Forelimb muscle (tissue), 1 donor: ENCODE measurements at regions not wholly inside any gene's neighbourhood (a gene's known extent, or its start where the extent isn't known, plus 50 kb on each side); places are given as distances from the start of the nearest gene placed in this dataset.

Experiments used
- DNase-seq: peaks from one replicate; pipeline ENCODE4 v3.0.0-alpha.2; 2013; ENCODE audit warnings: low read depth

DNA sequence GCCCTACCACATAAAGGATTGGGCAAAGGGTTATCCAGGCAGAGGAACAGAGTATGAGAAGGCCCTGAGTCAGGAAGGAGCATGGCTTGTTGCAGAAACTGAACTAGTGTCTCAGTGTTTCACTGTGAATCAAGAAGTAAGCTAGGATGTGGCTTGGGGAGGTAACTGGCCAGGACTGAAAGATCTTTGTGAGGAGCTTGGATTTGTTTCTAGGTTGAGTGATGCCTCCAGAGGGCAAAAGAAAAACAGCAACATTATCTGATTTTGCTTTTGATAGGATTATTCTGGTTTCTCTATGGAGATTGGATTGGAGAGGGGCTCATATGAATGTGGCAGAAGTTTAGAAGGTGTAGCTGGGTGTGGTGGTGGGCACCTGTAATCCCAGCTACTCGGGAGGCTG is 137.9 kb upstream of the HDAC9 start:
- DNase-seq: no peak

- DNase-seq: no peak
These were observed 133.8 kb upstream of the HDAC9 start for GRCh38 chr7:18361756-18362155.

DNA sequence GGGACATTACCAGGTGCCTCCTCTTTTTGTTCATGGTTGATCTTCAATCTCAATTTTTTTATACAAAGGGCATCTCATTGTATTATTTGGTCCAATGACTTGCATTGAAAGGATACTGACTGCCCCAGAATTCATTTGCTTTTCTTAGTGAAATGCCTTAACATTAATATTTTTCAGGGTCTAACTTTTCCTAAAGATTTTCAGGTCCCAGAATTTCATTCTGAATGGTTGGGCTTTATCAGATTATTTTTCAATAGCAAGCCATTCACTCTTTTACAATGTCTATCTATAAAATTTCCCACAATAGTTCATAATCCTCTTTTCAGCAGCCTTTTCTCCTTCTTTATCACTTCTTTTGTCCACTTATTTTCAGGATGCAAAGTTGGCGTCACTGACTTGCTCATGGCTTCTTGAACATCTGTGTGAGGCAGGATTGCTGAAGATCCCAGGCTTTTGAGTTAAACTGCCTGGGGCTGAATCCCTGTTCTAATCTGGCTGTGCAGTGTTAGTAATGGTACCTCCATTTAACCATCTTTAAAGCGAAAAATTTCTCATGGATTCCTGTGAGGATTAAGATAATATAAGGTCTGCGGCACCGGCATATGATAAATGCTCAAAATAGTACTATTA is 131.7 kb upstream of the HDAC9 start:
- DNase-seq: no peak

GRCh38 chr7:18364396-18364795 is 131.2 kb upstream of the HDAC9 start:
- DNase-seq: no peak

GRCh38 chr7:18366394-18366793 is 129.2 kb upstream of the HDAC9 start:
- no peak for DNase-seq

DNA sequence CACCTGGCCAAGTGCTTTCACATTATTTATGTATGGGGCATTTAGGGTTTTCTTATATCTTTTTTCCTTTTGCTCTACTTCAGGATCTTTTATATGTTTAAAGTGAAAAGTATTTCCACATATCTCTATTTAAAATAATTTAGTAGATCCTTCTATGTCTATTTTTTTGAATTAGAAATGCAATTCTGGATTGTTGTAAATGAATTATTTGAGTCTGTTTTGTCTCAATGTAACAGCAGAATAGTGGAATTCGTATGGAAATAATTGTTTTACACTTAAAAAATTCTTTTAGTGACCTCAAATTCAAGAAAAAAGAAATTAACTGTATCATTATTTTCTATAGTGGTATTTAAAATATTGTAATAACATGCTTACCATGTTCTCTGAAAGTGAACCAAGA is 126.5 kb upstream of the HDAC9 start:
- DNase-seq: no peak

DNA sequence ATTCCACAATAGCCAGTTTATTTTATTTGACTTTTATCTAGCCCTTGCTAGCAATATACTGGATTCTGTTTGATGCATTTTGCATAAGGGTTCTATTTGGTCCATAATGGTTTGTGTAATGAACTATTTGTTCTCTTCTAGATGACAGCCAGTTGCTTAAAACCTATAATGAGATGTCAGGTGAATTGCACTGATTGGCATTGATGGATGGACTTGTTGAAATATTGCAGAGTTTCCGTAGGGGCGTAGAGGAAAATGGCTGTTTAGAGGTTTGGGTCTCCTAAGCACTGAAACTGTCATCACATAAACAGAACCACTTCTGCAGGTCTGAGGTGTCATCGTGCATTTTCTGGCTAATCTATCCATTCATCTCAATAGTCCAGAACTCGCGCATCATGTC is 124.9 kb upstream of the HDAC9 start:
- no peak for DNase-seq

GRCh38 chr7:18378989-18379605 is 116.5 kb upstream of the HDAC9 start:
- DNase-seq: no peak

GRCh38 chr7:18384491-18385143 is 110.9 kb upstream of the HDAC9 start:
- DNase-seq: no peak

- no peak for DNase-seq
These were observed 108.9 kb upstream of the HDAC9 start for GRCh38 chr7:18386607-18387006.

GRCh38 chr7:18387191-18387735 is 108.3 kb upstream of the HDAC9 start:
- no peak for DNase-seq

GRCh38 chr7:18390535-18390907 is 105.0 kb upstream of the HDAC9 start:
- no peak for DNase-seq

DNA sequence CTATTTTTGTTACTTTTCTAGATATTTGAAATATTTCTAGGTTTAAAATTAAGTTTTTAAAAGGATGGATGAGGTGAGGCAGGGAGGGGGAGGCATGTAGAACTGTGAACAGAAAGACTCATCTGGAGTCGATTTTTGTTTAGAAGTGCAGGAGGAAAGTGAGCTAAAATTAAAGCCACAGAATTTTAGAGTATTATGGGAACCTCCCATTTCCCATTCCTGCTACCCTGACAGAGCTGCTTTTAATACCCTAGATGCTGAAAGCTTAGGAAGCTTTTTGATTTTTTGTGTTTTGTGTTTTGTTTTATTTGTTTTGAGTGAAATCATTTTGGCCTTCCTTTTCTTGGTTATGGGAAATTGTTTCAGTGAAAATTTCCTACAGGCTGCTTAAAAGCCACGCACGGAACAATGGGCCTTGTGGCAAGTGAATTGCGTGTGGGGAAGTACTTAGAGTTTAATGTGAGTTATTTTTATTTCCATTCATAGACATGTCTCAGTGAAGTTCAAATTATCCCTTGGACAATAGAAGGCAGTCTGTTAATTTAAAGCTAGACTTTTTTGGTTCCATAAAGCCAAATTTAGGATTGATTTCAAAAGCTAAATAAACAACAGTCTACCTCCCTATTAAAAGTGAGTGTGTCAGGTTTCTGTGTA is 102.0 kb upstream of the HDAC9 start:
- no peak for DNase-seq

- DNase-seq: no peak
These were observed 99.7 kb upstream of the HDAC9 start for GRCh38 chr7:18395868-18396267.

GRCh38 chr7:18396953-18397352 is 98.6 kb upstream of the HDAC9 start:
- no peak for DNase-seq

GRCh38 chr7:18399436-18400235 is 95.9 kb upstream of the HDAC9 start:
- DNase-seq: no peak

DNA sequence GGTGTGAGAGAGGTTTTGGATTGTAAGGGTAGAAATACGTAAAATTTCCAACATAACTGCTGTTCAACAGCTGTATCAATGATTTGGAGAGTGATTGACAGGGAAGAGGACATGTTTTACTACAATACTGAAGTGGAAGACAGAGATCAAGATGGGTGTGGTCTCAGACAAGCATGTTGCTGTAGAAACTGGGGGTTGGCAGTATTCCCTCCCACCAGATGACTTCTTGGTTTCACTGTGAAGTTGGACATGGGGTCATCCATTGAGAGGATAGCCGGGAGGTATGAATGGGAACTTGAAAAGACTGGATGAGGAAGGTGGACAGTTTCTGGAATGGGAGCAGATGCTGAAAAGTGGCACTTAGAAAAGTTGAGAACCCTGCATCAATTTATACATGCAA is 95.3 kb upstream of the HDAC9 start:
- DNase-seq: no peak

GRCh38 chr7:18400726-18401125 is 94.8 kb upstream of the HDAC9 start:
- no peak for DNase-seq

DNA sequence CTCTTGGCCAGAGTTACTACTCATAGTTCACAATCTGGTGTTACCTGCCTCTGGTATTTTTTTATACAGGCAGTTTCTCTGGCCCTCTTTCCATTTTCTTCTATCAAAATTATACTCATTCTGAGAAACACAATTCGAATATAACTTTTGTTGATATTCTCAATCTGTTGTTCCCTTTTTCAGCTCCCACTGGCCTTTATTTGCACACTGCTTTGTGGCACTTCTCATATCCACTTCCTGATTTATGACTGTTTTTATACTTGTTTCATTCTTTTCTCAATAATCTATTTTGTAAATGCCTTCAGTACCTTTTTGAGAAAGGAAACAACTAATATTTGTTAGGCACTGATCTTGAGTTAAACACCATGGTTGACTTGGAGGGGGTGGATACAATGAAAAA is 93.8 kb upstream of the HDAC9 start:
- DNase-seq: no peak

DNA sequence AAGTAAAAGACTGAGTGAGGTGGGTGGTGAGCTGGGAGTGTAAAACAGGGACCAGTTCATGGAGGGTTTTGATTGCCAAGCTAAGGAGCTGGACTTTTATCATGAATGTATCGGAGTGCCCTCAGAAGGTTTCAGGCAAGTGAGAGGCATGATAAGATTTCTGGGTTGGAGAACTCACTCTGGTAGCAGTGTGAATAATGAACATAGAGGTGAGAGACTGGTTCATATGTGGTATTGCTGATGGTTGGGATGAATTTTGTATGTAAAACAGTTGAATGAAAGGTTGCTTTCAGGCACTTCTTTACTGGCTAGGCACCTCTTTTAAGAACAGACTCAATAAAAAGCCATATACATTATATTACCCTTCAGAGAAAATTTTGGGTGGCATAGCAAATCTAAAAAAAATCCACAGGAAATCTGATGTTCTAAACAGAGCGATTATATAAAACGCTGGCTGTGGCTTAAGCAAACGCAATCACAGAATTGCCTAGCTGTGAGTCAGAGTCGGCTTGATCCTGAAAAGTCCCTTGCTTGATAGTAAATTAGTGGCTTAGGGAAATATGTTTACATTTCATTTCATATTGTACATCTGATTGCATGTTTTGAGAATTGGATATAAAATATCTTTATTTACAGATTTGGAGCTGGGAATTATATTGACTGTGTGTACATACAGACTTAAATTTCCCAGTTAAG is 92.9 kb upstream of the HDAC9 start:
- no peak for DNase-seq

DNA sequence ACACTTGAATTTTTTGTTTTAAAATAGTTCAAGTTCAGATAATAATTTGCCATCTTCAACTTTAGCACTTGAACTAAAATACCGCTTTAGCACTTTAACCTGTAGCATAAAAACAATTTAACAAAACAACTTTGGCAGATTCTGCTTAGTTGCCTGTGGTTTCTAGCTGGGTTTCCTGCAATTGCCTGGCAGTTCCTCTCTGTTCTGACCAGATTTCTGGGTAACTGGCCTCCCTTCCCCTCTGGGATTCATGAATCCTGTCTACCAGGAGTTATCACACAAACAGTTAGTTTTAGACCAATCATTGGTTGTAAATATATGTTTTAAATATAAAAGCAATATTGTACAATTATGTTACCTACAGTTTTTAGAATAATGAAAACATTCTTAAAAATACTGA is 89.8 kb upstream of the HDAC9 start:
- DNase-seq: no peak
